NCI-H524 treated with DMSO at 0.1 percent for 48 hours (cell line): ENCODE measurements at regions not wholly inside any gene's neighbourhood (a gene's known extent, or its start where the extent isn't known, plus 50 kb on each side); places are given as distances from the start of the nearest gene placed in this dataset.
A peak's percentile ranks its signal among the peaks of the same experiment; 100 is the strongest.

Experiments used
- DNase-seq: peaks from one replicate; lab custom pipeline; 2025; lab: John Stamatoyannopoulos, UW

DNA sequence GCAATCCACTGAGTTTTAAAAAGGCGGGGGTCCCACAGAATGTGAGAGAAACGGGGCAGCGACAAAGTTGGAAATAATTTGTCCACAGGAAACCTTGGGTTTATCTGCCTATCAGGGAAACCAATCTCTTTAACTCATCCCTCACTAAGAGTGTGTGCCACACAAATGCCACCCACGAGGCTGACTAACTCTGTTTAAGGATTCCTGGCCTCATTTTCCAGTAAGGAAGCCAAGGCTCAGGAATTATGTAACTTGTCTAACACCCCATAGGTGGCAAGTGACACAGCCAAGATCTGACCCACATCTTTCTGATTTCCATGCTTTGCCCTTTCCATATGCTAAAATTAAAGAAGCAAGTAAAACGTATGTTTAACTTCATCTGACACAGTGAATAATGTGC, 263.2 kb downstream of the CNTN3 start:
- no peak for DNase-seq

DNA sequence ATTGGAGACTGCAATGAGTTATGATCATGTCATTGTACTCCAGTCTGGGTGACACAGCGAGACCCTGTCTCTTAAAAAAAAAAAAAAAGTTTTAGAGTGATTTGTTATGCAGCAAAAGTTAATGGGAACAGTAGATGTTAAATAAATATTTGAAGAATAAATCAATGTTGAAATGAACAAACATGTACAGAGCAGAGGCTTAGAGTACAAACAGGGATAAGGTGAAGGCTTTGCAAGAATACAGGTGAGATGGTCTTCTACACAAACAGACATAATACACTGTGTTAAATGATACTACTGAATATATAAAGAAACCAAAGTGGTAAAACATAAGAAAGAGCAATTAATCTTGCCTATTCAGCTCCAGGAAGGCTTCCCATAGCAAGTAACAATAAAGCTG, 265.4 kb downstream of the CNTN3 start:
- DNase-seq, result no peak

DNA sequence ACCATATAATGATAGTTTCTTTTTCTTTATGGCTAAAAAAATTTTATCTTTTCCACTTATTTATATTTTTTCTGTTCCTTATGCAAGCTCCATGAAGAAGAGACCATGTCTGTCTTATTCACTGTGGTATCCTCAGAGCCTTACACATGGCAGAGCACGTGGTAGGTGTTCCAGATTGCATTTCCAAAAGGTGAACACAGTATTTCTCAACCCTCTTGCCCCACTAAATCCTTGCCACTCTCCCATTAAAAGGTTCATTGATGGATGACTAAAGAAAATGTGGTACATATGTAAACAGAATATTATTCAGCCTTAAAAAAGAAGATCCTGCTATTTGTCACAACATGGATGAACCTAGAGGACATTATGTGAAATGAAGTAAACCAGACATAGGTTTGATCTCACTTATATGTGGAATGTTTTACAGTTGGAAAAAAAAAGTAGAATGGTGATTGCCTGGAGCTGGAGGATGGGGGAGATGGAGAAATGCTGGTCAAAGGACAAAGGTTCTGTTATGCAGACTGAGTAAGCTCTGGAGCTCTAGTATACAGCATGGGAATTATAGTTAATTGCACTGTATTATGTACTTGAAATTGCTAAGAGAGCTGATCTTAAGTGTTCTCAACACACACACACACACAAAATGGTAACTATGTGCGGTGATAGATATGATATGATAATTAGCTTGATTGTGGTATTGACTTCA, 266.7 kb downstream of the CNTN3 start:
- no peak for DNase-seq

DNA sequence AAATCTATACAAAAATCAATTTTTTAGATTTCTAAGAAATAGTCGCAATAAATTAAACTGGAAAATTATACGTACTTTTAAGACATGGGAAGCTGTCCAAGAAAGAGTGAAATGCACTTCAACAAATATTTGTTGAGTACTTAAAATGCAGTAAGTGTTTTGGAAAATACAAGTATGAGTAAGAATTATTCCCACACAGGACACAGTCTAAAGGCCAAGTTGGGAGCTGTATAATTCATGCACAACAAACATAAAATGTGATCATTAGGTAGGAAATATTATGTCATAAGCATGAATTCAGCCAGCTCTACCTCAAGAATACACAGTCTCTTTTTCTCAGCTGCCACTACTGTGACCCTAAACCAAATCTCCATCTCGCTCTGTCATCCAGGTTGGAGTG, 267.6 kb downstream of the CNTN3 start:
- DNase-seq, result no peak

DNA sequence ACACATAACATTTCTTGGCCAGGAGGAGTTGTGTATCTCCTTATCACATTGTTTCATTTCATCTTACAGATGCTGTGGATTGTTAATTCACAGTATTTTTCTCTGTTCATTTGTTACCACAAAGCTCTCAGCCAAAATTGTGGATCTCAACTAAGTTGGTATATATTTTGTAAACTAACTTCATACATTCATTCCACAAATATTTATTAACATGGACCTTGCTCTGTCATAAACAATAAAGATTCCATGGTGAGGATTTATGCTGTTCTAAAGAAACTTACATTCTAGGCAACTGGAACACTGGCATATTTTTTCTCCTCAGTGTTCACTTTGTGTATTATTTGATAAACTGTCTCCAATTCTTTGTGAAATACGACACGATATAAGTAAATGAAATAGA, 268.8 kb downstream of the CNTN3 start:
- no peak for DNase-seq

DNA sequence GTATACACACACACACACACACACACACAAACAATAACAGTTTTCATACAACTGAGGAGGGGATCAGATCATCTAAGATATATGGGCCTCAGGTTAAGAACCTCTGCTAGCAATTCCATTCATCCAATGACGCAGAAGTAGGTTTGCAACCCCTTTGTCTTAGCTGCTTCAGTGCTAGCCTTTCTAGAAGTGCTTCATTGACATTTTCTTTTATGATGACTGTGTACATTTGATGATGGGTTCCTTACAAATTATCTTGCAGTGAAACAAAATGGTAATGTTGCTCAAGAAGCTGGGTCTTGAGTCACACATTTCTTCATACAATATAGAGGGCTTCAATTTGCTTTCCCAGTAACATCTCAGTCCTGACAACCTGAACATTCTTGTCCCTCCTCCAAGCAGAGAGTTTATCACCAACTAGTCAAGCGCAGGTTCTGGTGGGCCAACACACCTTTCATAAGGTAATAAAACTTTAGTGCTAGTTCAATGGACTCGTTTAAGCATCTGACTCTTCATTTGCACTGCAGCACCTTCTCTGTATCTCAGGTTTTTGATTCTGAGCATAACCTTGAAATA, 269.5 kb downstream of the CNTN3 start:
- DNase-seq, result no peak

DNA sequence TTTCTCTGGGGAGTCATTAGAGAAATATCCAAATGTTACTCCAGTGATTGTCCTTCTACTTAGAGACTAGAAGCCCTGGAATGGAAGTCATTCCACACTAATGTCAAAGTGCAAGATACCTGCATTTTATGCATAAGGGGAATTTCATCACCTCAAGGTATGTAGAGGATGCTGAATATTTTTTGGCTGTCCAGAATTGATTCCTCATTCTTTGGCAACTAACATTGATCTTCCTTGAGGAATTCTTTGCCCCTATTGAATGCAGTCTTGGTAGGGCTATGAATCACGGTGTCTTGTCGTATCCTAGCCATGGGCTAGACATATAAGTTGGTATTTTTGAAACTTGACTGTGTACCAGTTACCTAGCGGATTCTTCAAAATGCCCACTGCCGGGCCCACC, 271.1 kb downstream of the CNTN3 start:
- DNase-seq, result no peak

DNA sequence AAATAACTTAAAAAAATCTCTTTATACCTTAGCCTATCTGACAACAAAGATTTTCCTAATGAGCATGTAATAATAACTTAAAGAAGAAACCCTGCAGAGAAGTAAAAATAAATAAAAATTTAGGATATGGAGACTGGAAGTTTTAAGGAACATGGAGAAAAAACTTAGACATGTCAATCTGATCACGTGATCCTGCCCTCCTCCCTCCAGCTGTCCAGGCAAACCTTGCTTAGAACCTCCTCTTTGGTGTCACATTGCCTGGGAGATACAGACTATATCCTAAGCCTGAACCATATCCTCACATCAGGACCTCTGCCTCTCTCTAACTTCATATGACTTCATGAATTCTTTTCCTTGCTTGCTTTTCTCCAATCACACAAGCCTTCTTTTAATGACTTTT, 275.5 kb downstream of the CNTN3 start:
- no peak for DNase-seq

DNA sequence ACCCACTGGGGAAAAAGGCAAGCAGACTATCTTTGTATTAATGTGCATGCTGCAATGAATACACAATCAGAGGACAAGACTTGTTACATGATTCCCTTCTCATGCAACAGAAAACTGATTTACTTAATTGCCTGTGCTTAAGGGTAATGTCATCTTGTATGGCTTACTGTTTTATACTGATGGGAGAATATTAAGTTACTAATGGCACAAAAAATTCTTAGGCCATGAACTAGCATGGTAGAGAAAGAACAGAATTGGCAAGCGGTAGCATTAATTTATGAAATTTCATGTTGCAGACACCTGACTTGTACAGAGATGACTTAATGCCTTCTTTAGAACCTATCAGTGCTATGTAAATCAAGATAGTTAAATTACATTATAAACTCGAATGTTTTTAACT, 282.3 kb downstream of the CNTN3 start:
- DNase-seq, result no peak

DNA sequence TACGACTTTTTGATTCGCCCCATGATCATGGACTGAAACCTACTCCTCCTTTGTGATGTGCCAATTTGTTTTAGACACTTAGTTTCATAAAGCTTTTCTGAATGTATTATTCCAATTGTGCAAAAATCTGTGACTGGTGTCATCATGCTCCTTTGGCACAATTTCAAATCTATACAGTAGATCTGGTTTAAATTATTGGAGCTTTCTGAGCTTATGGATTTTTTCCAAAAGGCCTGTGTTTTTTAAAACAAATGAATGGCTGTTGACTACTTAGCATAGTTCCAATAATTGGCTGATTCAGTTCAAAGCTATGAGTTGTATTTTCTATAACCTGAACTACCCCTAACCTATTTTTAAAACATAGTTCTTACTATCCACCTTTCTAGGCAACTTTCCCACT, 282.7 kb downstream of the CNTN3 start:
- DNase-seq, result no peak

DNA sequence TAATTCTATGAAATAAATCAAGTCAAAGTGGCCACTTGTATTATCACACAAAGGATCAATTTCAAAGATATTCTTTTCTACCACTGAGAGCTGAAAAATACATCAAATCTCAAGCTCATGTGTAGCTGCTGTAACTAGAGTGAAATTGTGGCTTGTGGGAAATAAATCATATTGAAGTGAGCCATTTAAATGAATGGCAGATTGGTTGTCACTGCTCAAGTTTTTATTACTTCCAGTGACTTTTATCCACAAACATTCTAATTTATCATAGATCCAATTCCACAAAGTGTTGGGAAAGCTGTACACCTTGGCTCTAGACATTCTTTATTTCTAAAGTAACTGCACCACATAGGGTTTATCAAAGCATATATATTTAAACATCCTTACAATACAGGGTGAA, 285.4 kb downstream of the CNTN3 start:
- DNase-seq, result no peak

DNA sequence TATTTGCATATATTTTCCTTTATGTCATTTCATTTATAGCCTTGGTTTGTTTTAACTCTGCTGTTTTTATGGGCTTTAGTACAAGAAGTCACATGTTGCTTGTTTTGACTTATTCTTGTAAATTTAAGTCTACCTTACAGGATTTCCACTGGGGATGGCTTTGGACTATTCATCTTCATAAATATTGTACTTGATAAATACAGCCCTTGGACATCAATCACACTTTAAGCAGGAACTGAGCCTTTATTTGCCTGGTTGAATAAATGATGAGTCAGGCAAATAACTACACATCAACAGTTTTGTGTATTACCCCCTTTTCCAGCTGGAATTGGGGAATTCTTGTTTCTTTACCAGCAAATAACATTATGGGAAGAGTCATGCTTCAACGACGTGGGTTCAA, 286.0 kb downstream of the CNTN3 start:
- no peak for DNase-seq

DNA sequence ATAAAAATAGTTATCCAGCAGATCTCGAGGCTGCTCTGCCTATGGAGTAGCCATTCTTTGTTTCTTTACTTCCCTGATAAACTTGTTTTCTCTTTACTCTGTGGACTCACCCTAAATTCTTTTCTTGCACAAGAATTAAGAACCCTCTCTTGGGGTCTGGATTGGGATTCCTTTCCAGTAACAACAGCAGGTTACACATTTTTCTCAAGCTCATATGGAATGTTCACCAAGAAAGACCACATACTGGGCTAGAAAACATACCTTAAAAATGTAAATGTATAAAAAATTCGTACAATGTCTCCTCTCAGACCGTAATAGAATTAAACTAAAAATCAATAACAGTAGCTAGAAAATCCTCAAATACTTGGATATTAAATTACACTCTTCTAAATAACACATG, 299.2 kb downstream of the CNTN3 start:
- no peak for DNase-seq

DNA sequence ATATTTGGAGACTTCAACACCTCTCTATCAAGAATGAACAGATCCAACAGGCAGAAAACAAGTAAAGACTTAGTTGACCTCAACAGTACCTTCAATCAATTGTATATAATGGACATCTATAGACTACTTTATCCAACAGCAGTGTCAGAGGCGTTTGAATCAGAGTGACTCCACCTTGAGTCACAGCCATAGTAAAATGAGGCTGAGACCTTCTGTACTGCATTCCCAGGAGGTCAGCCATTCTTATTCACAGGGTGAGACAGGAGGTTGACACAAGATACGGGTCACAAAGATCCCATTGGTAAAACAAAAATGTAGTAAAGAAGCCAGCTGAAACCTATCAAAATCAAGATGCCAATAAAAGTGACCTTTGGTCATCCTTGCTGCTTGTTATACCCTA, 299.8 kb downstream of the CNTN3 start:
- DNase-seq, result no peak

DNA sequence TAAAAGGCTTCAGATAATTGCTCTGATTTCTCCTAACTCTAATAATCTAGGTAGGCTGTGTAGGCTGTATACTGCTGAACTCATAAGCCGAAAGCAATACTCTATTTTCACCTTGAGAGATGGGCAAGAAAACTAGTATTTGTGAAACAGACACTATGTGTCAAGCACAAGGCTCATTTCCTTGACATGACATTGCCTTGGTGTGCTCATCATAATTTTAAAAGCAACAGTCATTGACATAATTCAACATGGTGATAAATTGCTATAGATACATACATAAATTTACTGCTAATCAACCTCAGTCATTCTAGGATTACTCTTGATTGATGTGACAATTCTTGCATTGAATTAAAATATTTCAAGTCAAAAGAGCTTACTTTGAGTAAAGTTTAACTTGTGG, 304.7 kb downstream of the CNTN3 start:
- no peak for DNase-seq

DNA sequence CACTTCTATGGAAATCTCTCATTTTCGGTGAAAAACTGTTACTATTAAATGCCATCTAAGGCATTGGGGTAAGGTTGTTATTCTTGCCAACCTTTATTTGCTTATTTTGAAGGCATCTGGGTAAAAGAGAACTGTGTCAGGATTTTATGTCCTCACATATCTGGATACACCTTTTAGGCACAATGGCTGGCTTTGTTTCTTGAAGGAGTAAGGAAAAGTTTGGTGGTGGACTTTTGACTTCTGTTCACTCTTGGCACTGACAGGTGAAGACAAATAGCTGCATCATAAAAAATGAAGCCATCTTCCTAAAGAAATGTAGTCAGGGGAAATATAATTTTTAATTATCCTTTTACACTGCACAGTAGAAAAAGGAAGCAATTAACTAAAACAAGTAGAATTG, 310.0 kb downstream of the CNTN3 start:
- no peak for DNase-seq

DNA sequence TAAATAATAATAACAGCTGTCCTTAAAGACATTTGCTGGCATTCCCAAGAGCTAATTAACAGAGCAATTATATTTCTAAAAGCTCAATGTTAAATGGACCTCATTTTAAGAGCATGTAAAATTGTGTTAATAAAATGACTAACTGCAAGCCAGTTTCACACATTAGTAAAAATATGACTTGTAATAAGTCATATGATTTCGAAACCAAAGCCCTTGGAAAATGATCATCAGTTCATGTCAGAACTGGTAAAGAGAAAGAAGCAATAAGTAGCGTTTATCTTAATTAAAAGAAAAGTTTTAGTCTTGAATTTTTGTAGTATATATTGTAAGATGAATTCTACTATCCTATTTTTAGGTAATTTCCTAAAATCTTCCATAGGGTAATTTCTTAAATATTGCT, 310.7 kb downstream of the CNTN3 start:
- DNase-seq, result no peak

DNA sequence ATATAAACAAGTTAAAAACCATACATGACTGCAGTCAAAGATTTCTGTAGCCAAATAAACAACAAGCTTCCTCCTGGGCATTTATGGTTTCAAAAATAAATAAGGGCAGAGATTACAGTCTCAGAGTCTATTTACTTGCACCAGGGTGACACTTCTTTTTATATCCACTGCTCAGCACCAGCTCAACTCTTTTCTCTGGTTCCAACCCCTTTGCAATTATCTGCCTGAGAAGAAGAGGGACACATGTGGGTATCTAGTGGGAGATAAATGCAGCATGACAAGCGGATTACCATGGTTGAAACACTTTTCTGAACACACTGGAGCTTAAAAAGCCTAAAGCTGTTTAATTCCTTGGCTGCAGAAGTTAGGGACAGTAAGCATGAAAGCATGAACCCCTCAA, 311.5 kb downstream of the CNTN3 start:
- DNase-seq, result no peak

DNA sequence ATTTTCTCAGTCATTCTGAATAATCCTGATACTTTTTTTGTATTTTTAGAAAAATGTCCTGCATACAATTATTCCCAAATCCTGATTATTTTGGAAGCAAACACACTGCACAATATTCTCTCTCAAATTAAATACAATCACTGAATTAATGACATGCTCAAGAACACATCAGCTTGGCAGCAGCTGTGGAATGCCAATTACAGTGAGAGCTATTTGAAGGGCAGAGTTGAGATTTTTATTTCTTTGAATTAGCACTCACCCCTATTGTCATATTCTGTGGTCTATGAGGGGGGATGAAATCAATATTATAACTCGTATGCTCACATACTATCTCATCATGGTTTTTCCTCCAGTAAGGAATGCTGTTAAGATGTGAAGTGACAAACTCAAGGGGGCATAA, 312.2 kb downstream of the CNTN3 start:
- no peak for DNase-seq

DNA sequence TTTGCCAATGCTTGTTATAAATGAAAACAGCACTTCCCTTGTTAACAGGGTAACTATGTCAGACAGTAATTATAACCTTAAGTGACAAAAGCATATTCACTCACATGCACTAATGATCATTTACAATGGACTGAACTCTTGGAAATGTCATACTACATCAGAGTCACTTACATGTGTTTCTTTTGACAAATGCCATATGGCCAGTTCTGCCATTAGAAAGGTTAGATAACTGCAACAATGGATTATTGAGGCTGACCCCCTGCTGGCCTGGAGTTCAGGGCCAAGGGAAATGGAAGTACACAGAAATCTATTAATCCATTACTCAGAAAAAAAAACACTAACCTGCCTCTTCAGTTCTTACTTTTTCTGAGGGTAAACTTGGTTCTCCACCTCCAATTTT, 313.4 kb downstream of the CNTN3 start:
- DNase-seq, result peak; percentile 24

DNA sequence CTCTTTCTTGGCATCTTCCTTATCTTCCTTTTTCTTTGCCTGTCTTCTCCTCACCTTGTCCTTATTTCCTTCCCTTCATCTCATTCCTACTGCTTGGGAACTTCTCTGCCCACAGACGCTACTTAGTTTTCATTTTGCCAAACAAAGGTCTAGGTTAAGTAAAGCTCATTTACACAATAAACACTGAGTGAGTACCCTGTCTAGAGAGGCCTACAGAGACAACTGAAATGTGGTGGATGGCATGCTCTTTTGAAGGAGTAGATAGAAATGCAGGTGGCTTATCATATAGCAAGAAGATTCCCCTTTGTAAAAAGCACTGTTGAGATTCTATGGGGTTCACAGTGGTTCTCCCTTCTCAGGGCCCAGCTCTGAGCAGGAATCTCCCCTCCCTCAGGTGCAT, 319.0 kb downstream of the CNTN3 start:
- no peak for DNase-seq

DNA sequence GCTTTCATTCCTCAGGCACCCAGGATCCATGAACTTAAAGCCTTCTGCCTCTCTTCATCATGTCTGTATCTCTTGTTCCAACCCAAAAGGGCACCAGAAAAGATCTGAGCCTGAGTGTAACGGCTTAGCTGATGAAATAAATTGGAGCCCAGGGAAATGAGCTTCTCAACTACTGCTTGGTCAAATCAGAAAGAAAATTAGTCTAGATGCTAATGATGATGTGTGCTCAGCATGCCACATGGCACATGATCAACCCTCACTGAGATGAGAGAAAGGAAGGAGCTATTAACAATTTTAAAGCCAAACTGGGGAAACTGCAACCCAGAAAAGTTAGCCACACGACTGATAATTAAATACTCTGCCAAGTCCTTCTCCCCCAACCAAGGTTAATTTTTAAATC, 325.7 kb downstream of the CNTN3 start:
- DNase-seq, result no peak

DNA sequence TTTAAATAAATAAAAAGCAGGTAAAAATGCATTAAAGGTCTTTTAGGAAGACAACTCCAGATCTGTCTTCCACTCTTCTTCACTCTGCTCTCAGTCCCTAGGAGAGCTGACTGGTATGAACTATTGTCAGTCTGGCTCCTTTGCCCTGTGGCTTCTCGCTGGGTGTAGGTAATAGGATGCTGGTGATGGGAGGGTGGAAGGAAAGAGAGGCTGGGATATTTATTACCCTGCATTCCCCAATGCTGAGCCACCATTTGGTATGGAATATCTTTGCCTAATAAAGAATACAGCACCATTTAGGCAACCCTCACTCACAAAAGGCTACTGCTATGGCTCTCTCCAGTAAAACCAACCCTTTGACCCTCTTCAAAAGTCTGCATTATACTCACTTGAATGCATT, 326.9 kb downstream of the CNTN3 start:
- DNase-seq, result no peak

DNA sequence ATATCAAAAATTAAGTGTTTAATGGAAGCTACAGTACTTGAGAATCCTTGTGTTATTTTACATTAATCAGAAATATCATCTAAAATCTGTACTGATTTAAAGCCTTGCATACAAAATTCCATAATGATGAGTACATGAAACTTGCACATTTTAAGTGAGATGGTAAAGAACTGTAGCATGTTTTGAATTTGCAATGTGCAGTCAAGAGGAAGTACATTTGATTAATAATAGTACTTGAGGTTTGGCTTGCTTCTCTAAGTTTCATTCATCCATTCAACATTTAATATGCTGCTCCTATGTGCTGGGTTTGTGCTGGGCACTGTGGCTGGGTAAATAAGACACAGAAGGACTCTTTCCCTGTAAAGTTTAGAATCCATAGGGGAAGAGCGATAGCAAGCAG, 332.3 kb downstream of the CNTN3 start:
- DNase-seq, result no peak
